ENCODE measurements at regions not wholly inside any gene's neighbourhood (a gene's known extent, or its start where the extent isn't known, plus 50 kb on each side); places are given as distances from the start of the nearest gene placed in this dataset.

DNA sequence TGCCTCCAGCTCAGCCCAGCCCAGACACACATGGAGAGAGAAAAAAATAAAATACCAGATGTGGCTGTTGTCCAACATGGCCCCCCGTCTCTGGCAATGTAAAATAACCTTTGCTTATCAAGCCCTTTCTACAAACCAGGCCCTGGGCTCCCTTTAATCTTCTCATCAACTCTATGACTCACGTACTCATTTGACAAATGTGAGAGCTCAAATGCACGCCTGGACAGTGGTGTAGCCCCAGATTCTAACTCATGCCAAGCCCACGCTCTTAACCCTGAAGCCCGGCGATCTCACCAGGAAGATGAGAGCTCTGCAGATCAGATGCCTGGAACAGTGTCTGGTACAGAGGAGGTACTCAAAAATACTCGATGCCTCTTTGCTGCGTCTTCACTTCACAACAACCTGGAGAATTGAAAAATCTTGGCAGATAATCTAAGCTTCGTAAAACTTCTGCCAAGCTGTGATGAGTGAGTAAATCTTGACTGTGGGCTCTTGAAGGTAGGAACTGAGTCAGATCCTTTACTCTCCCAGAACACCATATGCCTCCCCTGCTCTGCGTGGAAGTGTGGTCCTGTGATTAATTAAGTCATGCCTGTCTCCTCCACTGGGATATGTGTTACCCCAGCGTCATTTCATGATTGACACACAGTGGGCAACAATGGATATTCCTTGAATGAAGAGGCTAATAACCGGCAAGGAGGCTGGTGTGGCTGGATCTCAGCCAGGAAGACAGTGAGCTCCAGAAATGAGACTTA, 102.0 kb upstream of the FSTL4 start:
- Histone ChIP-seq H3K4me3 (ENCODE audit: severe bottlenecking) (no peak overlapping the region), H3K27me3 (ENCODE audit: insufficient read depth, poor library complexity, severe bottlenecking) (no peaks in the 10 kb centered on the region), H3K27ac (ENCODE audit: poor library complexity, severe bottlenecking) (no peak overlapping the region), H3K9me3 (ENCODE audit: severe bottlenecking) (no peaks in the 10 kb centered on the region), H3K36me3 (ENCODE audit: low read depth) (no peaks in the 10 kb centered on the region), H3K4me1 (ENCODE audit: insufficient read depth, poor library complexity, severe bottlenecking) (peaks cover 2% of the 10 kb centered on the region)
- TF ChIP-seq, protein P1, sequence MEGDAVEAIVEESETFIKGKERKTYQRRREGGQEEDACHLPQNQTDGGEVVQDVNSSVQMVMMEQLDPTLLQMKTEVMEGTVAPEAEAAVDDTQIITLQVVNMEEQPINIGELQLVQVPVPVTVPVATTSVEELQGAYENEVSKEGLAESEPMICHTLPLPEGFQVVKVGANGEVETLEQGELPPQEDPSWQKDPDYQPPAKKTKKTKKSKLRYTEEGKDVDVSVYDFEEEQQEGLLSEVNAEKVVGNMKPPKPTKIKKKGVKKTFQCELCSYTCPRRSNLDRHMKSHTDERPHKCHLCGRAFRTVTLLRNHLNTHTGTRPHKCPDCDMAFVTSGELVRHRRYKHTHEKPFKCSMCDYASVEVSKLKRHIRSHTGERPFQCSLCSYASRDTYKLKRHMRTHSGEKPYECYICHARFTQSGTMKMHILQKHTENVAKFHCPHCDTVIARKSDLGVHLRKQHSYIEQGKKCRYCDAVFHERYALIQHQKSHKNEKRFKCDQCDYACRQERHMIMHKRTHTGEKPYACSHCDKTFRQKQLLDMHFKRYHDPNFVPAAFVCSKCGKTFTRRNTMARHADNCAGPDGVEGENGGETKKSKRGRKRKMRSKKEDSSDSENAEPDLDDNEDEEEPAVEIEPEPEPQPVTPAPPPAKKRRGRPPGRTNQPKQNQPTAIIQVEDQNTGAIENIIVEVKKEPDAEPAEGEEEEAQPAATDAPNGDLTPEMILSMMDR (IDR thresholded peaks at IDR 0.05; ENCODE audit: poor library complexity, severe bottlenecking), result no peak
- peak; percentile 27 for DNase-seq (ENCODE audit: low spot score)
- ATAC-seq (ENCODE audit: low read depth), result peak; percentile 64

DNA sequence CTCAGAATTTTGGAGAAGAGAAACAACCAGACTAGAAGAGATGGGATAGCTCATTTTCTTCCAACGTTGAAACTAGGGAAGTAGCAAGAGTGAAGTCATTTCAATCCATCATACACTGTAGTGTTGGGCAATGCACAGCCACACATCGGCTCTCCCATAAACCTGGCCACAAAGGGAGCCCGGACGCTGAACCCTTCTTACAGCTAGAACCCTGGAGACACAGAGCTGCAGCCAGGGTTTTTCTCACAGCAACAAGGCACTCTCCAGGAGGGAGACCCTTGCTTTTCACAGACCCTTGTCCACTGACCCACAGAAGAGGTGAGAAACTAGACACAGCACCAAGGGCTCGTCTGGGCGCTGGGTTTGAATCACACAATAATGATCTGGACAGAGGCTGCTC, 101.4 kb upstream of the FSTL4 start:
- ATAC-seq (ENCODE audit: low read depth), result no peak
- Histone ChIP-seq H3K27ac (ENCODE audit: poor library complexity, severe bottlenecking) (no peak overlapping the region), H3K36me3 (ENCODE audit: low read depth) (no peaks in the 10 kb centered on the region), H3K9me3 (ENCODE audit: severe bottlenecking) (no peaks in the 10 kb centered on the region), H3K4me3 (ENCODE audit: severe bottlenecking) (no peak overlapping the region), H3K27me3 (ENCODE audit: insufficient read depth, poor library complexity, severe bottlenecking) (no peaks in the 10 kb centered on the region), H3K4me1 (ENCODE audit: insufficient read depth, poor library complexity, severe bottlenecking) (peaks cover 2% of the 10 kb centered on the region)
- DNase-seq (ENCODE audit: low spot score), result peak; percentile 25
- TF ChIP-seq, protein P1 (IDR thresholded peaks at IDR 0.05; ENCODE audit: poor library complexity, severe bottlenecking), result no peak

DNA sequence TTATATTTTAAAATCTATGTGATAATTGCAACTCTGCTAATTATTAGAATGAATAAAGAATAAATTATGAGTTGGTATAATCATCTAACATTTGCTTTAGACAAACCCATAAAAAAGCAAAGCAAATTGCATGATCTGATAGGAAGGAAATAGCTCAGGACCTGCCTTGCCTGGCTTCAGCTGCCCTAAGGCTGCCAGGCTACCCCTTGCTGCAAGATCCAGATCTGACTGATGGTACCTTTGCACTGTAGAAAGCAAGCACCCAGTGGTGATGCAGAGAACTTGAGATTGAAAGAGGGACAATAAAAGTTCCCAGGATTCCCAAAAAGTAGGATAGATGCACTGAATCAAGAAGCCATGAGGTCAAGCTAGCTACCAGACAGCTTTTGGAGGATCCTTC, 100.9 kb upstream of the FSTL4 start:
- H3K9me3 ChIP-seq (ENCODE audit: severe bottlenecking), result no peaks in the 10 kb centered on the region
- H3K36me3 ChIP-seq (ENCODE audit: low read depth), result no peaks in the 10 kb centered on the region
- no peak overlapping the region for H3K27ac ChIP-seq (ENCODE audit: poor library complexity, severe bottlenecking)
- H3K27me3 ChIP-seq (ENCODE audit: insufficient read depth, poor library complexity, severe bottlenecking), result no peaks in the 10 kb centered on the region
- TF ChIP-seq, protein P1 (IDR thresholded peaks at IDR 0.05; ENCODE audit: poor library complexity, severe bottlenecking), result no peak
- no peak for DNase-seq (ENCODE audit: low spot score)
- peaks cover 2% of the 10 kb centered on the region for H3K4me1 ChIP-seq (ENCODE audit: insufficient read depth, poor library complexity, severe bottlenecking)
- H3K4me3 ChIP-seq (ENCODE audit: severe bottlenecking), result no peak overlapping the region
- no peak for ATAC-seq (ENCODE audit: low read depth)

DNA sequence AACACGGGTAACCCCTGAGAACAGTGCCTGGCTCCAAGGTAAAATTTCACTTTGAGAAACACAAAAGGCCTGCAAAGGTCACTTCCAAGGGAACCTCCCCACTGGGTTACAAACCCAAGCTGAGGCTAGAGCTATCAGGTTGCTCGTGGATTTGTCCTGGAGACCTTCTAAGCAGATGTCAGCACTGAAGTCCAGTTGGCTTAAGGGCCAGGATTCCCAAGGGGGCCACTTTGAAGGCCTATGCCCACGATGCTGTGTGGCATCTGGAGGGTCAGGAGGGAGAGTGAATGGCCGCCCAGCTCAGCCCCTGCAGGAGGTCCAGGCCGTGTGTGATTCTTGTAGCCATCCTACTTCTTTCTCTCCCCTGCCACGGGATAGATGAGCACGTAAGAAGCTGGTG, 100.2 kb upstream of the FSTL4 start:
- Histone ChIP-seq H3K9me3 (ENCODE audit: severe bottlenecking) (no peaks in the 10 kb centered on the region), H3K36me3 (ENCODE audit: low read depth) (no peaks in the 10 kb centered on the region), H3K4me1 (ENCODE audit: insufficient read depth, poor library complexity, severe bottlenecking) (peaks cover 2% of the 10 kb centered on the region), H3K27me3 (ENCODE audit: insufficient read depth, poor library complexity, severe bottlenecking) (no peaks in the 10 kb centered on the region), H3K4me3 (ENCODE audit: severe bottlenecking) (no peak overlapping the region), H3K27ac (ENCODE audit: poor library complexity, severe bottlenecking) (no peak overlapping the region)
- TF ChIP-seq, protein P1 (IDR thresholded peaks at IDR 0.05; ENCODE audit: poor library complexity, severe bottlenecking), result no peak
- DNase-seq (ENCODE audit: low spot score) (no peak), ATAC-seq (ENCODE audit: low read depth) (no peak)

DNA sequence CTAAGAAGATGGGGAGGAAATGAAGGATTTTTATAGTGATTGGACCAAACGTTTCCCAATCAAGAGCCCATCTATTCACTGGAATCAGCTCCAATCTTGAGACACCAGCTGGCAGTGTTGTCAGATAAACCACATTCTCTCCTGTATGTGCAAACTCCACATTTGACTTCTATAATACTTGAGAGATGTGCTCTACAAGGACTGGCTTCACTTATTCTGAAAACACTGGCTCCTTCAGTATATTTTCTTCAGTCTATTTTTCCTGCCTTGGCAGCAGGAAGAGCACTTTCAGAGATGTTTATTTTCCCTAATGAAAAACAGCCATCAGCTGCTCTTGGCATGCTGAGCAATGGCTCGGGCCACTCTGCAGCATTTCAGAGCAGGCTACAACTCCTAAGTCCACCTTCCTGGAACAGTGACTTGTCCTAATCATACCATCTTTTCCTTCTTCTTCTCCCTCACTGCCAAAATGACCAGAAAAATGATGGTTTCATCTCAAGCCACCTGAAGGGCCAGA, 96.9 kb upstream of the FSTL4 start:
- Histone ChIP-seq H3K4me3 (ENCODE audit: severe bottlenecking) (no peak overlapping the region), H3K9me3 (ENCODE audit: severe bottlenecking) (no peaks in the 10 kb centered on the region), H3K27ac (ENCODE audit: poor library complexity, severe bottlenecking) (no peak overlapping the region), H3K4me1 (ENCODE audit: insufficient read depth, poor library complexity, severe bottlenecking) (peaks cover 1% of the 10 kb centered on the region), H3K36me3 (ENCODE audit: low read depth) (no peaks in the 10 kb centered on the region), H3K27me3 (ENCODE audit: insufficient read depth, poor library complexity, severe bottlenecking) (no peaks in the 10 kb centered on the region)
- TF ChIP-seq, protein P1 (IDR thresholded peaks at IDR 0.05; ENCODE audit: poor library complexity, severe bottlenecking), result no peak
- ATAC-seq (ENCODE audit: low read depth) (no peak), DNase-seq (ENCODE audit: low spot score) (no peak)

Data from RWPE2 (cell line).